ENCODE measurements at regions not wholly inside any gene's neighbourhood (a gene's known extent, or its start where the extent isn't known, plus 50 kb on each side); places are given as distances from the start of the nearest gene placed in this dataset.

GRCh38 chr3:180294282-180295027 lies 257.7 kb upstream of the PEX5L start:
- H4K20me1 ChIP-seq (ENCODE audit: insufficient read depth), result no peaks in the 10 kb centered on the region
- H3K79me2 ChIP-seq (ENCODE audit: insufficient read depth), result no peaks in the 10 kb centered on the region
- CTCF ChIA-PET, result no interaction called here
- H2AFZ ChIP-seq (ENCODE audit: low read depth), result no peak overlapping the region
- no peaks in the 10 kb centered on the region for H3K27me3 ChIP-seq (ENCODE audit: insufficient read depth)
- no peaks in the 10 kb centered on the region for H3K9me3 ChIP-seq
- no peaks in the 10 kb centered on the region for H3K36me3 ChIP-seq (replicated peaks in 1 of 2; ENCODE audit: control insufficient read depth in 1 of 2, insufficient read depth in 2 of 2, low read length in 1 of 2)
- no peaks in the 10 kb centered on the region for H3K4me1 ChIP-seq (ENCODE audit: control insufficient read depth in 1 of 2, insufficient read depth in 2 of 2, low read depth in 1 of 2, low read length in 1 of 2)
- POLR2A ChIA-PET, result no interaction called here
- no peaks in the 10 kb centered on the region for H3F3A ChIP-seq (replicated peaks; ENCODE audit: insufficient read depth)
- no peak overlapping the region for H3K27ac ChIP-seq (ENCODE audit: low read depth in 2 of 2, low read length in 1 of 2)
- 4% methylated on average over 1 of the region's 1 CpG for WGBS (ENCODE audit: low lambda C conversion rate)
- H3K9me2 ChIP-seq, result no peaks in the 10 kb centered on the region
- H3K9ac ChIP-seq, result no peak overlapping the region
- H3K4me3 ChIP-seq (ENCODE audit: low read depth in 2 of 2, low read length in 1 of 2), result no peak overlapping the region
- no peak for DNase-seq
- no peak overlapping the region for H3K4me2 ChIP-seq
- TF ChIP-seq IRF3 (IDR thresholded peaks at IDR 0.05; ENCODE audit: low read depth, low read length) (no peak), MEF2A (IDR thresholded peaks at IDR 0.05; ENCODE audit: borderline replicate concordance, low read depth) (no peak)

DNA sequence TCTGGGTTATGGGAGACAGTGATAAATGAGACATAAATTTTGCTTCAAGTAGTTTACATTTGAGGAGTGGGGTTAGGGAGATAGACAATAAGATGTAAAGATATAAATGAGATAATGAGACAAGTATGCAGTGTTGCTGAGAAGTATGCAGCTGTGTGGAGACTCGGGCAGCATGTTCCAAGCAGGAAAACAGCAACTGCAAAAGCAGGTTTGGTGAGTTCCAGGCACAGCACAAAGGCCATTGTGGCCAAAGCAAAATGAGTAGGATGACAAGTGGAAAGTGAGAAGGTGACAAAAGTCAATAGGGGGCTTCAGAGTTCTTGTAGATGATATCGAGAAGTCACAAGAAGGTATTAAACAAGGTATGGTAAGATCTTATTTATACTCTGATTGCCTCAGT lies 259.1 kb upstream of the PEX5L start:
- no peaks in the 10 kb centered on the region for H3K79me2 ChIP-seq (ENCODE audit: insufficient read depth)
- no peaks in the 10 kb centered on the region for H3K4me1 ChIP-seq (ENCODE audit: control insufficient read depth in 1 of 2, insufficient read depth in 2 of 2, low read depth in 1 of 2, low read length in 1 of 2)
- no peaks in the 10 kb centered on the region for H3K9me2 ChIP-seq
- ChIA-PET CTCF (no interaction called here), POLR2A (no interaction called here)
- no peak overlapping the region for H3K27ac ChIP-seq (ENCODE audit: low read depth in 2 of 2, low read length in 1 of 2)
- DNase-seq, result no peak
- H3K36me3 ChIP-seq (replicated peaks in 1 of 2; ENCODE audit: control insufficient read depth in 1 of 2, insufficient read depth in 2 of 2, low read length in 1 of 2), result no peaks in the 10 kb centered on the region
- no peaks in the 10 kb centered on the region for H3F3A ChIP-seq (replicated peaks; ENCODE audit: insufficient read depth)
- H2AFZ ChIP-seq (ENCODE audit: low read depth), result no peak overlapping the region
- H3K27me3 ChIP-seq (ENCODE audit: insufficient read depth), result no peaks in the 10 kb centered on the region
- no peak overlapping the region for H3K4me3 ChIP-seq (ENCODE audit: low read depth in 2 of 2, low read length in 1 of 2)
- no peak overlapping the region for H3K4me2 ChIP-seq
- 17% methylated on average over 2 of the region's 2 CpGs for WGBS (ENCODE audit: low lambda C conversion rate)
- no peaks in the 10 kb centered on the region for H3K9me3 ChIP-seq
- no peaks in the 10 kb centered on the region for H4K20me1 ChIP-seq (ENCODE audit: insufficient read depth)
- no peak for TF ChIP-seq TAF1 (IDR thresholded peaks at IDR 0.05; ENCODE audit: borderline replicate concordance, low read depth, low read length)
- H3K9ac ChIP-seq, result no peak overlapping the region

DNA sequence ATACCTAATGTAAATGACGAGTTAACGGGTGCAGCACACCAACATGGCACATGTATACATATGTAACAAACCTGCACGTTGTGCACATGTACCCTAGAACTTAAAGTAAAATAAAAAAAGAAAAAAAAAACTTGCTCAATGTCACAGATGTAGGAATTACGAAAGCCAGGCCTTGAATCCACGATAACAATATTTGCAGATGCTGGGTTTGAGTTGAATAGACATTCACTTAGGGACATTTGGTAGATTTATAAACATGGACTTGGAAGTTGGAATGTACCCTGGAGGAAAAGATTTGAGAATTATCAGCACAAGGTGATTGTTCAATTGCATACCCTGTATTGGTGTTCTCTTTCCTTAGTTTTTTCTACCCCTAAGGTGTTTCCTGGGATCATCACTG lies 260.2 kb upstream of the PEX5L start:
- ChIA-PET CTCF (no interaction called here), POLR2A (no interaction called here)
- TF ChIP-seq NRF1 (IDR thresholded peaks at IDR 0.05; ENCODE audit: low read depth, low read length) (no peak), RAD21 (IDR thresholded peaks at IDR 0.05; ENCODE audit: low read length) (no peak), TAF1 (IDR thresholded peaks at IDR 0.05; ENCODE audit: borderline replicate concordance, low read depth, low read length) (no peak), FOXM1 (IDR thresholded peaks at IDR 0.05; ENCODE audit: low read depth) (no peak), NFIC (IDR thresholded peaks at IDR 0.05; ENCODE audit: borderline replicate concordance) (no peak), TEAD4 (IDR thresholded peaks at IDR 0.05; ENCODE audit: borderline replicate concordance, insufficient read depth) (no peak), GATA2 (CRISPR knock-in tag; IDR thresholded peaks at IDR 0.05) (no peak), GABPA (IDR thresholded peaks at IDR 0.05; ENCODE audit: low read depth) (no peak), PBX3 (IDR thresholded peaks at IDR 0.05) (no peak)
- Histone ChIP-seq H3K9me2 (no peaks in the 10 kb centered on the region), H3K36me3 (replicated peaks in 1 of 2; ENCODE audit: control insufficient read depth in 1 of 2, insufficient read depth in 2 of 2, low read length in 1 of 2) (no peaks in the 10 kb centered on the region), H3K4me2 (no peak overlapping the region), H3K9ac (no peak overlapping the region), H4K20me1 (ENCODE audit: insufficient read depth) (no peaks in the 10 kb centered on the region), H3K27me3 (ENCODE audit: insufficient read depth) (no peaks in the 10 kb centered on the region), H3K27ac (ENCODE audit: low read depth in 2 of 2, low read length in 1 of 2) (no peak overlapping the region), H3K9me3 (no peaks in the 10 kb centered on the region), H2AFZ (ENCODE audit: low read depth) (no peak overlapping the region), H3K4me1 (ENCODE audit: control insufficient read depth in 1 of 2, insufficient read depth in 2 of 2, low read depth in 1 of 2, low read length in 1 of 2) (no peaks in the 10 kb centered on the region), H3F3A (replicated peaks; ENCODE audit: insufficient read depth) (no peaks in the 10 kb centered on the region), H3K4me3 (ENCODE audit: low read depth in 2 of 2, low read length in 1 of 2) (no peak overlapping the region), H3K79me2 (ENCODE audit: insufficient read depth) (no peaks in the 10 kb centered on the region)
- 56% methylated on average over 5 of the region's 5 CpGs for WGBS (ENCODE audit: low lambda C conversion rate)
- DNase-seq, result no peak

Data from SK-N-SH (cell line).